ENCODE measurements at regions not wholly inside any gene's neighbourhood (a gene's known extent, or its start where the extent isn't known, plus 50 kb on each side); places are given as distances from the start of the nearest gene placed in this dataset.

- TF ChIP-seq POLR2A (IDR thresholded peaks at IDR 0.05): no peak
- TF ChIP-seq CTCF (IDR thresholded peaks at IDR 0.05): no peak
- no peak for TF ChIP-seq POLR2AphosphoS5 (IDR thresholded peaks at IDR 0.05)
Measured at GRCh38 chr15:95043933-95044313, 812.6 kb downstream of the MCTP2 start.

All from suprapubic skin (tissue), 4 donors.